ENCODE measurements at regions not wholly inside any gene's neighbourhood (a gene's known extent, or its start where the extent isn't known, plus 50 kb on each side); places are given as distances from the start of the nearest gene placed in this dataset.

DNA sequence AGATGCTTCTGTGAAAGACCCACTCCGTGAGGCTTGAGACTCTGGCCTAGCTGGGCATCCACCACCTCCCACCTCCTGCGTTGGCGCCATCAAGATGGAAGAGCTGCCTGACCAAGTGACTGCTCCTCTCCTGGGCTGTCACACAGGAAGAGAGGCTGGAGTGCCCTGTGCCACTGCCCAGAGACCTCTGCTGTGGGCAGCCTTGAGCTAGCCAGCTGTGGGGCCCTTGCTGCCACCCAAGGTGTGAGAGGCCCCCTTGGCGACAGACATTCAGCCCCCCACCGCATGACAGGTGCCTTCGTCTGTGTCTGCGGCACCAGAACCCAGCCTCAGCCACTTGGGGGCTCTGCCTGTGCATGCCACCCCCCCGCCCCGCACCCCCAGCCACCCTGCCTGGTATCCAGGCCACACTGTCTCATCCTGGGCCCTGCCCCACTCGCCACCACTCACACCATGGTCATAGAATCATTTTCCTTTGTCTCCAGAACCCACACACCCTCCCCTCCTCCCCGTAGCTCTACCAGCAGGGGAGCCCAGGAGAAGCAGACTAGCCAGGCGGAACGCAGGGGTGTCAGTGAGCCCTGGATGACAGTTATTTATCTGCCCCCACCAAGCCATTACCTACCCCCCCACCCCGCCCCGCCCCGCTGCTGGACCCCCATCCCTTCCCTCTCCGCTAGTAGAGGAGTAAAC, 120.9 kb upstream of the LHX1 start:
- Histone ChIP-seq H3K27me3 (ENCODE audit: control insufficient read depth, insufficient read depth, low read length) (peaks cover 51% of the 10 kb centered on the region), H3K9ac (ENCODE audit: low read length) (no peak overlapping the region), H3K4me3 (ENCODE audit: low read length) (no peak overlapping the region), H3K4me1 (ENCODE audit: control insufficient read depth, insufficient read depth, low read length) (no peaks in the 10 kb centered on the region), H3K36me3 (ENCODE audit: control insufficient read depth, insufficient read depth, low read length) (no peaks in the 10 kb centered on the region), H3K9me3 (ENCODE audit: control insufficient read depth, low read length) (no peaks in the 10 kb centered on the region)

- peaks cover 47% of the 10 kb centered on the region for H3K27me3 ChIP-seq (ENCODE audit: control insufficient read depth, insufficient read depth, low read length)
- H3K4me1 ChIP-seq (ENCODE audit: control insufficient read depth, insufficient read depth, low read length): no peaks in the 10 kb centered on the region
- no peaks in the 10 kb centered on the region for H3K36me3 ChIP-seq (ENCODE audit: control insufficient read depth, insufficient read depth, low read length)
- no peak overlapping the region for H3K9ac ChIP-seq (ENCODE audit: low read length)
- H3K9me3 ChIP-seq (ENCODE audit: control insufficient read depth, low read length): no peaks in the 10 kb centered on the region
- no peak overlapping the region for H3K4me3 ChIP-seq (ENCODE audit: low read length)
These were observed 120.4 kb upstream of the LHX1 start for GRCh38 chr17:36816907-36817288.

DNA sequence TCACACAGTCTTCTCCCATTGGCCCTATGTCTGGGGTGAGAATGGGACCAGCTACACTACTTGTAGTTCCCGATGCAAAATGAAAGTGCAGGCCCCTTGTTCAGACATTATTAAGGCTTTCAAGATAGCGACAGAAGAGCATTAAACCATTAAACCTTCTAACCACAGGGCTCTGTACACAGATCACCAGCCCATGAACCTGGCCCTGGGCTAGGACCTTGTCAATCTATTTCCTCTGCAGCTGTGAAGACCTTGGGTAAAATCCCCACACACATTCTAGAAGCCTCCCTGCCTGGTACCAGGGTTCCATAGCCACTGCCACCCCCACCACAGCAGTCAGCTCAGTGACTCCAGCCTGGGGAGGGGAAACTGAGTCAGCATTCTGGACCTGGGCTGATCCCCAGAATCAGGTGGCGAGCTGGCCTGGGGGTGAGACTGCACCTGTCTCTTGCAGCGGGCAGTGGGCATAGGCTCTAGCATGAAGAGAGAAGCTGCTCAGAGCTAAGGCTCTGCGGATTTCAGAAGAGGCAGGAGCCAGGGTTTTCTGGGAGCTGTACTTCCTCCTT, 119.7 kb upstream of the LHX1 start:
- H3K9ac ChIP-seq (ENCODE audit: low read length): no peak overlapping the region
- no peak overlapping the region for H3K4me3 ChIP-seq (ENCODE audit: low read length)
- H3K4me1 ChIP-seq (ENCODE audit: control insufficient read depth, insufficient read depth, low read length): no peaks in the 10 kb centered on the region
- no peaks in the 10 kb centered on the region for H3K9me3 ChIP-seq (ENCODE audit: control insufficient read depth, low read length)
- peaks cover 44% of the 10 kb centered on the region for H3K27me3 ChIP-seq (ENCODE audit: control insufficient read depth, insufficient read depth, low read length)
- no peaks in the 10 kb centered on the region for H3K36me3 ChIP-seq (ENCODE audit: control insufficient read depth, insufficient read depth, low read length)

DNA sequence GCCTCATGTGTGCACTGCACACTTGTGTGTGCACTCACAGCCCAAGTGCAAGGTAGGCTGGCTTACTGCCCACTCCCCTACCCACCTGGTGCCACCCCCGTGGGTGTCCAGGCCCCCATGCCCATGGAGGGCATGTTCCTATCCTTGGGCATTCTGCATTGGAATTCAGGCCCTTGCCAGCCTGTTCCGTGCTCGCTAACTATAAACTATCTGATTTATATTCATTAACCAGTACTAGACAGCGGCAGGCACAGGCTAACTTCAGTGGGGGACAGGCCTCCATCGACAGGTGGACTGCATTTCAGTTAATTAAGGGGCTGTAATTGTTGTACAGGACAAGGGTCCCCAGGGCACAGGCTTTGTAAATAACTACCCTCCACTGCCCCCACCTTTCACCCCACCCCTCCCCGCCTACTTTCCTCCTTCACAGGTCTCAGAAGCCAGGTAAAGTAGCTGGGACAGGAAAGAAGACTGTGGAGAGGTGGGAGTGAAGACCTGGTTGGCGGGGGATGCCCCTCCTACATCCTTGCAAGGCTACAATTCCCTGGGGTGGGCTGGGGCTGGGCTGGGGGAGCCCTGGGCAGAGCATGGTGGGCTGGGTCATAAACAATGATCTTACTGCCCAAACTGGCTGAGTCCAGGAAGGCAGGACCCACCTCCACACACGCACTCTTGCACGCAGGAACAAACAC, 119.0 kb upstream of the LHX1 start:
- Histone ChIP-seq H3K27me3 (ENCODE audit: control insufficient read depth, insufficient read depth, low read length) (peaks cover 37% of the 10 kb centered on the region), H3K9ac (ENCODE audit: low read length) (no peak overlapping the region), H3K4me3 (ENCODE audit: low read length) (no peak overlapping the region), H3K9me3 (ENCODE audit: control insufficient read depth, low read length) (no peaks in the 10 kb centered on the region), H3K4me1 (ENCODE audit: control insufficient read depth, insufficient read depth, low read length) (no peaks in the 10 kb centered on the region), H3K36me3 (ENCODE audit: control insufficient read depth, insufficient read depth, low read length) (no peaks in the 10 kb centered on the region)

DNA sequence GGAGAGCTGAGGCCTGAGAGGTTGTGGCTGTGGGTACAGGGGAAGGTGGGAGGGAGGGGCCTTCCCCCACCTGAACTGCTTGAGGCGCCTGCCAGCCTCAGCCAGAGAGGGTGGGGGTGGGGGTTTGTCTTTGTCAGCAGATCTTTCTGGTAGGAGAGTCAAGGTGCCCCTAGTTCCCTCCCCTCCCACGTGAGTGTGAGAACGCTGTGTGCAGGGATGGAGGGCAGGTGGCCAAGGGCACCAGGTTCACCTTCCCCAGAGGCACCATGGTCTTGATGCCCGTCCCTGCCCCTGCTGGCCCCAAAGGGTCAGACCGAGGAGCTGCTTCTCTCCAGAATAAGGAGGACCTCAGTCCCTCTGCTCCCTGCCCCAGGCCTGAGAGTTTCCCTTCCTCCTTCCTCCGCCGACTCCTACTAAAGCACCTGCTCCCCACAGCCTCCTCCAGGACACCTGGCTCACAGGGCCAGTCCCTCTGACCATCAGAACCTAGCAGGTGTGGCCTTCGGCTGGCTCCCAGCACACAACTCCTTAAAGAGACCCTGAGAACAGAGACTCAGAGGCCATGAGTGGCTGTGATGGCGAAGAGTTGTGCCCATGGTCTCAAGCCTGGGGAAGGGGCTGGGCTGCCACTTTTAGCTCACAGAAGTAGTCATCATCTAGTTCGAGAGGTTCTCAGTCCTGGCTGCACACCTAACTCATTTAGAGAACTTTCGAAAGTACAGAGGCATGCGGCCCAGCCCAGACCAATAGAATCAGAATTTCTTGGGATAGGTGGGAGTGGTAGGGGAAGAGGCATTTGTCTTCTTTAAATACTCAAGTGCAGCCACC, 113.2 kb upstream of the LHX1 start:
- H3K9ac ChIP-seq (ENCODE audit: low read length): no peak overlapping the region
- no peaks in the 10 kb centered on the region for H3K4me1 ChIP-seq (ENCODE audit: control insufficient read depth, insufficient read depth, low read length)
- H3K4me3 ChIP-seq (ENCODE audit: low read length): no peak overlapping the region
- H3K27me3 ChIP-seq (ENCODE audit: control insufficient read depth, insufficient read depth, low read length): peaks cover 38% of the 10 kb centered on the region
- no peaks in the 10 kb centered on the region for H3K9me3 ChIP-seq (ENCODE audit: control insufficient read depth, low read length)
- H3K36me3 ChIP-seq (ENCODE audit: control insufficient read depth, insufficient read depth, low read length): no peaks in the 10 kb centered on the region

DNA sequence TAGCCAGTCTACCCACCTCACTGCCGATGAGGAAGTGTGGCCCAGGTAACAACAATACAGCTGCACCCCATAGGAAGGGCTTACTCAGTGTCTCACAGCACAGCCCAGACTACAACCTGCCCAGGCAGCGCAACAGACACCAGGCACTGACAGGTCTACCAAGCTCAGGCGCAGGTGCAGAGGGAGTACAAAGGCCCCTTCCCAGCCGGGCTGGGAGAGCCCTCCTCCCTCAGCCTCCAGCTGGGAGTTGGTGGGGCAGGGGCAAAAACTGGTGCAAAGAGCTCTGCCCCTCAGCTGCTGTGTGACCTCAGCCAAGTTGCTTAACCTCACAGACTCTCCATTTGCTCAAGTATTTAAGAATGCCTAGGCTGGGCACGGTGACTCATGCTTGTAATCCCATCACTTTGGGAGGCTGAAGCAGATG, 112.6 kb upstream of the LHX1 start:
- Histone ChIP-seq H3K9ac (ENCODE audit: low read length) (no peak overlapping the region), H3K4me1 (ENCODE audit: control insufficient read depth, insufficient read depth, low read length) (no peaks in the 10 kb centered on the region), H3K9me3 (ENCODE audit: control insufficient read depth, low read length) (no peaks in the 10 kb centered on the region), H3K36me3 (ENCODE audit: control insufficient read depth, insufficient read depth, low read length) (no peaks in the 10 kb centered on the region), H3K4me3 (ENCODE audit: low read length) (no peak overlapping the region), H3K27me3 (ENCODE audit: control insufficient read depth, insufficient read depth, low read length) (peaks cover 35% of the 10 kb centered on the region)

DNA sequence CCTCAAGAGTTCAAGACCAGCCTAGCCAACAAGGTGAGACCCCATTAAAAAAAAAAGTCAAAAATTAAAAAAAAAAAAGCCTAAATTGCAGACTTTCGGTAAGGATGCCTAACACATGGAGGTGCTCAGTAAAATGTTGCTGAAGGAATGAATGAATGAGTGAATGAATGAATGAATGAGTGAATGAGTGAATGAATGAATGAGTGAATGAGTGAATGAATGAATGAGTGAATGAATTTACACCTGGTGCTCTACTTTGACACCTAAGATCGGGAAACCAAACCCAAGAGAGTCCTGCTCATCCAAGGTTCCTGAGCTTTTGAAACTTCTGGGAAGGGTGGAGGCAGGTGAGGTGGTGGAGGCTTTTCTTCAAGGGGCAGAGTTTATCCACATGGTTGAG, 112.2 kb upstream of the LHX1 start:
- Histone ChIP-seq H3K9me3 (ENCODE audit: control insufficient read depth, low read length) (no peaks in the 10 kb centered on the region), H3K36me3 (ENCODE audit: control insufficient read depth, insufficient read depth, low read length) (no peaks in the 10 kb centered on the region), H3K27me3 (ENCODE audit: control insufficient read depth, insufficient read depth, low read length) (peaks cover 35% of the 10 kb centered on the region), H3K4me1 (ENCODE audit: control insufficient read depth, insufficient read depth, low read length) (no peaks in the 10 kb centered on the region), H3K9ac (ENCODE audit: low read length) (no peak overlapping the region), H3K4me3 (ENCODE audit: low read length) (no peak overlapping the region)

DNA sequence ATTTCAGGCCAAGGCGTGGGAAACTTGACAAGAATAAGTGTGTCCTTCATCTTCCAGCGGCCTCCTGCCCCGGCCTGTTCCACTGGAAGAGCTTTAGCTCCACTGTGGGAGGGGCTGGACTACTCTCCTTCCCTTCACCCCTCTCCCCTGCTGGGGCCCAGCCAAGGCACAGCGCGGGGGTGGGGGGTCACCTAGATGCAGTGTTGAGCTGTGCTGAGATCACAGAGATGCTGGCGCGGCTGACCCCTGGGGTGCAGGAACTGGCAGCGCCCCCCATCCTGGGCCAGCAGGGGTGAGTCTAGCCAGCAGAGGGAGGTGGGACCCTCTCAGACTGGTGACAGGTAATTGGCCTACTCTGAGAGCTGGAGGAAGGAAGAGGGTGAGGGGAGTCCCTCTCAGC, 111.8 kb upstream of the LHX1 start:
- H3K36me3 ChIP-seq (ENCODE audit: control insufficient read depth, insufficient read depth, low read length): no peaks in the 10 kb centered on the region
- H3K4me1 ChIP-seq (ENCODE audit: control insufficient read depth, insufficient read depth, low read length): no peaks in the 10 kb centered on the region
- no peaks in the 10 kb centered on the region for H3K9me3 ChIP-seq (ENCODE audit: control insufficient read depth, low read length)
- no peak overlapping the region for H3K4me3 ChIP-seq (ENCODE audit: low read length)
- peaks cover 35% of the 10 kb centered on the region for H3K27me3 ChIP-seq (ENCODE audit: control insufficient read depth, insufficient read depth, low read length)
- H3K9ac ChIP-seq (ENCODE audit: low read length): no peak overlapping the region

DNA sequence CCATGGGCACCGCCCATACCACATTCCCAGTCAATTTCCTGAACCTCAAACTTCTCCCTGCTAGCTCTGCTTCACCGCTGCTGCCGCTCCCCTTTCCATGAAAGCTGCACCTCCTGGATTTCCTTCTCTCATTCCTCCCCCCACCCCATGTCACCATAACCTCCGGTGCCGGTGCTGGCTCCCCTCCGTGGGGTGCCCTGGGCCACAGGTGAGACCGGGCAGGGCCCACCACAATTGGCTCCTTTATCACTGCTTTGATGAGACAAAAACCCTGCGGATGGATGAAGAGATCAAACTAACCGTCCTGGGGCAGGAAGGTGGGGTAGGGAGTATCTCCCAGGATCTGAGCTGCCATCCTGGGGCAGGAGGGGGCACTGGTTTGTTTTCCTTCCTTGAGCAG, 111.3 kb upstream of the LHX1 start:
- peaks cover 33% of the 10 kb centered on the region for H3K27me3 ChIP-seq (ENCODE audit: control insufficient read depth, insufficient read depth, low read length)
- no peak overlapping the region for H3K4me3 ChIP-seq (ENCODE audit: low read length)
- no peaks in the 10 kb centered on the region for H3K36me3 ChIP-seq (ENCODE audit: control insufficient read depth, insufficient read depth, low read length)
- no peaks in the 10 kb centered on the region for H3K4me1 ChIP-seq (ENCODE audit: control insufficient read depth, insufficient read depth, low read length)
- H3K9me3 ChIP-seq (ENCODE audit: control insufficient read depth, low read length): no peaks in the 10 kb centered on the region
- no peak overlapping the region for H3K9ac ChIP-seq (ENCODE audit: low read length)

- H3K27me3 ChIP-seq (ENCODE audit: control insufficient read depth, insufficient read depth, low read length): peaks cover 28% of the 10 kb centered on the region
- no peaks in the 10 kb centered on the region for H3K36me3 ChIP-seq (ENCODE audit: control insufficient read depth, insufficient read depth, low read length)
- H3K4me1 ChIP-seq (ENCODE audit: control insufficient read depth, insufficient read depth, low read length): no peaks in the 10 kb centered on the region
- no peak overlapping the region for H3K4me3 ChIP-seq (ENCODE audit: low read length)
- H3K9me3 ChIP-seq (ENCODE audit: control insufficient read depth, low read length): no peaks in the 10 kb centered on the region
- no peak overlapping the region for H3K9ac ChIP-seq (ENCODE audit: low read length)
These were observed 110.2 kb upstream of the LHX1 start for GRCh38 chr17:36827081-36827480.

DNA sequence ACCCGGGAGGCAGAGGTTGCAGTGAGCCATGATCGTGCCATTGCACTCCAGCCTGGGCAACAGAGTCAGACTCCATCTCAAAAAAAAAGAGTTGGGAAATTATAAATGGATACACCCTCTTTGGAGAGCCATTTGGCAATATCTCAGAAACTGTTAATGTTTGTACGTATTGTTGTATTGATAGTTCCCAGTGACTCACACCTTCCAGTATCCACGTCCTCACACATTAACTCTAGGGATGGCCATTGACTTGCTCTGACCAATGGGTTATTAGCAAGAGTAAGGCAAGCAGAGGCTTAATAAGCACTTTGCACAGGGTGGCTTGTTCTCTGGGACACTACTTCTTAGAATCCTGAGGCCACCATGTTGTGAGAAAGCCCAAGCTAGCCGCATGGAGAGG, 107.6 kb upstream of the LHX1 start:
- H3K9me3 ChIP-seq (ENCODE audit: control insufficient read depth, low read length): no peaks in the 10 kb centered on the region
- H3K36me3 ChIP-seq (ENCODE audit: control insufficient read depth, insufficient read depth, low read length): no peaks in the 10 kb centered on the region
- H3K4me3 ChIP-seq (ENCODE audit: low read length): no peak overlapping the region
- H3K4me1 ChIP-seq (ENCODE audit: control insufficient read depth, insufficient read depth, low read length): no peaks in the 10 kb centered on the region
- H3K27me3 ChIP-seq (ENCODE audit: control insufficient read depth, insufficient read depth, low read length): peaks cover 21% of the 10 kb centered on the region
- H3K9ac ChIP-seq (ENCODE audit: low read length): no peak overlapping the region

- Histone ChIP-seq H3K27me3 (ENCODE audit: control insufficient read depth, insufficient read depth, low read length) (peaks cover 5% of the 10 kb centered on the region), H3K4me3 (ENCODE audit: low read length) (no peak overlapping the region)
These were observed 104.0 kb upstream of the LHX1 start for GRCh38 chr17:36833279-36833678.

More at GRCh38 chr17:36833279-36833678, 104.0 kb upstream of the LHX1 start:
- no peak overlapping the region for H3K9ac ChIP-seq (ENCODE audit: low read length)
- H3K36me3 ChIP-seq (ENCODE audit: control insufficient read depth, insufficient read depth, low read length): no peaks in the 10 kb centered on the region
- H3K4me1 ChIP-seq (ENCODE audit: control insufficient read depth, insufficient read depth, low read length): no peaks in the 10 kb centered on the region
- H3K9me3 ChIP-seq (ENCODE audit: control insufficient read depth, low read length): no peaks in the 10 kb centered on the region

All from mucosa of stomach (tissue), 1 donor.